HG02973 (cell line): ENCODE measurements at regions not wholly inside any gene's neighbourhood (a gene's known extent, or its start where the extent isn't known, plus 50 kb on each side); places are given as distances from the start of the nearest gene placed in this dataset.
"Not testable (repeated sequence)": the region's sequence is repeated elsewhere in the genome, so short reads cannot be mapped to it uniquely, and the experiment has no call there.

Experiments
- ATAC-seq: cut with Tn5 transposase; IDR thresholded peaks from one replicate; pipeline ENCODE4 v1.9.1; 2021; ENCODE audit warnings: moderate library complexity; ENCODE audit not compliant: unreplicated experiment

DNA sequence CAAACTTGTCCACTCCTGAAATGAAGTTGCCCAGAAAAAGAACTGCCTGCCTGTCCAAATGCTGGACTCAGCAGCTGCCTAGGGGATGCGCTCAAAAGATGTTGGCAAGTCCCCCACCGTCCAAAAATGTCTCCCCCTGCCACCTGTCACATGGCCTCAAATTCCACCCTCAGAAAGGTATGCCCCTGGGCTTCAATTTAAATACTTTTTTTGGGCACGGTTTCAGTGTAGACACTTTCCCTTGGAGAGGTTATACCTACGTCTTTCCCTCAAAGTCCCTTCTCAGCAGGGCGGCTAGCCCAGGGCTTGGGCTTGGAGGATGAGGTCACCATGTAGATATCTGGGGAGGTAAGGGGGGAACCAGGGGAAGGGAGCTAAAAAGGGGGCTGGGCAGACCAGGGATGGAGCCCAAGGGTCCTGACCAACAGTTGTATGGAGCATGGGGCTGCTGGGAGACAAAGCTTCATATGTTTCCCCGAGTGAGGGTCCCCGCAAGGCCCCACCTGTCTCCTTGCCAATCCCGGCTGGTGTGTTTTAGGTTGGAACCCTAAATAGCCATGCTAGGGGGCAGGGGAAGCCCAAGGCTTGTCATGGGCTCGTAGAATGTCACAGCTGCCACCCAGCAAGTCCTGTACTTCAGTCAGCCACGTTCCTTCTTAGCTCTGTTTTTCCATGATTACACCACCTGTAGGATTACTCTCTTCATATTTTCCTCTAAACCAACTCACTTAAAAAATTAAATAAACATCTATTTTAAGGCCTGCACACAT, 131.2 kb upstream of the TBX3 start:
- no peak for ATAC-seq

DNA sequence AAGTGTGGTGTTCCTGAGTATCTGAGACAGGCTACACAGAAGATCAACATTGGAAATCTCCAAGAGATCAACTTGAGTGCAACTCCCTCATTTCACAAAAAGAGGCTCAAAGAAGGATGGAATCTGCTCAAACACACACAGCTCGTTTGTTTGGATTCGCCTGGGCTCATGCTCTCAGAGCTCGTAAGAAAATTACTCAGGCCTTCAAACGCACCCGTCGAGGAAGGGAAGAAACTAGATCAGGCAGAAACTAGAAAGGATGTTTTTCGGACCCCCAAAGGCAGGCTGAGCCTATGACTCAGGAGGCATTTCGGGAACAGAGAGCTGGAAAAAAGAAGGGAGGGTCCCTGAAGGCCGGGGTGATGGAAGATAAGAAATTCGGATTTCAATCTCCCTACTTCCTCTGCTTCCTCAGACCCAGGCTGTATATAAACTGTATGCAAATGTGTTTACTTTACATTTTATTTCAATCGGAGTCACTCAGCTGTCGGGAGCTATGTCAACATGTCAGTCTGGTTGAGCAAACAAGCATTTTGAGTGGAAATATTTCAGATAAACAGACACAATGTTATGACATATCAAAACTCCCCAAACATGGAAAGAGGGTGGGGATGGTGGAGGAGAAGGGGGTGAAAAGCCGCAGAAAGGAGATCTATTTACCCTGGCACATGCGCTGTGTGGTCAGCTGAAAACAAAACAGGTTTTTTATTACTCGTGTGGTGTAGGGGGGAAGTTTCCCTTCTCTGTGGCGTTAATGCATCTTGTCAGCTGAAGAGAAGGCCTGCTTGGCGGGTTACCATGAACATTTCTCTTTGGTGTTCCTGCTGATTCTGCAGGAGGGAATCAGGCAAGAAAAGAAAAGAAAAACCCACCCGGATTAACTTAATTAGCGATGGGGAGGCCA, 129.1 kb upstream of the TBX3 start:
- no peak for ATAC-seq

DNA sequence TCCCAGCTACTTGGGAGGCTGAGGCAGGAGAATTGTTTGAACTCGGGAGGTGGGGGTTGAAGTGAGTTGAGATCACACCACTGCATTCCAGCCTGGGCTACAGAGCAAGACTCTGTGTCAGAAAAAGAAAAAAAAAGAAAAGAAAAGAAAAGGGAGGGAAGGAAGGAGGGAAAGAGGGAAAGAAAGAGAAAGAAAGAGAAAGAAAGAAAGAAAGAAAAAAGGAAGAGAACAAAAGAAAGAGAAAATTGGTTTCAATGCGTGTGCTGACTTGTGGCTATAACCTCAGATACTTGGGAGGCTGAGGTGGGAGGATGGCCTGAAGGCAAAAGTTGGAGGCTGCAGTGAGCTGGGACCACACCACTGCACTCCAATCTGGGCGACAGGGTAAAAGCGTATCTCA, 128.4 kb upstream of the TBX3 start:
- ATAC-seq = no peak

DNA sequence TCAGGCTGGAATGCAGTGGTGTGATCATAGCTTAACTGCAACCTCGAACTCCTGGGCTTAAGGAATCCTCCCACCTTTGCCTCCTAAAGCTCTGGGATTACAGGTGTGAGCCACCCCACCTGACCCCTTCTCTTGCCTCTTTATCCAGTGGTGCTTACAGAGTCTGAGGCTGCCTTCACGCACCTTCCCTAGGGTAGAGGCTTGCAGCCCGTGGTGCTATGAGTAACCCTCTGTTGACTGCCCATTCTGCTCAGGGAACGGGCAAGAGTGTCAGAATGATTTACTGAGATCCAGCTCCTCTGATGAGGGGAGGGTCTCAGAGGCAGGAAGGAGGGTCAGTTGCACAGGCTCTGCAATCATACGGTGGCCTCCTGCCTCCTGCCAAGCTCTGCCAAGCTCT, 125.1 kb upstream of the TBX3 start:
- ATAC-seq = no peak

DNA sequence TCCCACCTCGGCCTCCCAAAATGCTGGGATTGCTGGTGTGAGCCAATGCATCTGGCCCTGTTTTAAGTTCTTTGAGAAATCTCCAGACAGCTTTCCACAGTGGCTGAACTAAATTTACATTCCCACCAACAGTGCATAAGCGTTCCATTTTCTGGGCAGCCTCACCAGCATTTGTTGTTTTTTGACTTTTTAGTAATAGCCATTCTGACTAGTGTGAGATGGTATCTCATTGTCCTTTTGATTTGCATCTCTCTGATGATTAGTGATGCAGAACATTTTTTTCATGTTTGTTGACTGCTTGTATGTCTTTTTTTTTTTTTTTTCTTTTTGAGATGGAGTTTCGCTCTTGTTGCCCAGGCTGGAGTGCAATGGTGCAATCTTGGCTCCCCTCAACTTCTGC, 117.4 kb upstream of the TBX3 start:
- not testable (repeated sequence) for ATAC-seq

DNA sequence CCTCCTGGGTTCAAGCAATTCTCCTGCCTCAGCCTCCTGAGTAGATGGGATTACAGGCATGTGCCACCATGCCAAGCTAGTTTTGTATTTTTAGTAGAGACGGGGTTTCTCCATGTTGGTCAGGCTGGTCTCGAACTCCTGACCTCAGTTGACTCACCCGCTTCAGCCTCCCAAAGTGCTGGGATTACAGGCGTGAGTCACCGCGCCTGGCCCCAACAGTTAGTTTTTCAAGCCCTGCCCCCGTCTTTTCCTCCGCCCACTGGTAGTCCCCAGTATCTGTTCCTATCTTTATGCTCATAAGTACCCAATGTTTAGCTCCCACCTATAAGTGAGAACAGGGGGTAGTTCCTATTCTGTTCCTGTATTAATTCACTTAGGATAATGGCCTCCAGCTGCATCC, 116.6 kb upstream of the TBX3 start:
- ATAC-seq = not testable (repeated sequence)

DNA sequence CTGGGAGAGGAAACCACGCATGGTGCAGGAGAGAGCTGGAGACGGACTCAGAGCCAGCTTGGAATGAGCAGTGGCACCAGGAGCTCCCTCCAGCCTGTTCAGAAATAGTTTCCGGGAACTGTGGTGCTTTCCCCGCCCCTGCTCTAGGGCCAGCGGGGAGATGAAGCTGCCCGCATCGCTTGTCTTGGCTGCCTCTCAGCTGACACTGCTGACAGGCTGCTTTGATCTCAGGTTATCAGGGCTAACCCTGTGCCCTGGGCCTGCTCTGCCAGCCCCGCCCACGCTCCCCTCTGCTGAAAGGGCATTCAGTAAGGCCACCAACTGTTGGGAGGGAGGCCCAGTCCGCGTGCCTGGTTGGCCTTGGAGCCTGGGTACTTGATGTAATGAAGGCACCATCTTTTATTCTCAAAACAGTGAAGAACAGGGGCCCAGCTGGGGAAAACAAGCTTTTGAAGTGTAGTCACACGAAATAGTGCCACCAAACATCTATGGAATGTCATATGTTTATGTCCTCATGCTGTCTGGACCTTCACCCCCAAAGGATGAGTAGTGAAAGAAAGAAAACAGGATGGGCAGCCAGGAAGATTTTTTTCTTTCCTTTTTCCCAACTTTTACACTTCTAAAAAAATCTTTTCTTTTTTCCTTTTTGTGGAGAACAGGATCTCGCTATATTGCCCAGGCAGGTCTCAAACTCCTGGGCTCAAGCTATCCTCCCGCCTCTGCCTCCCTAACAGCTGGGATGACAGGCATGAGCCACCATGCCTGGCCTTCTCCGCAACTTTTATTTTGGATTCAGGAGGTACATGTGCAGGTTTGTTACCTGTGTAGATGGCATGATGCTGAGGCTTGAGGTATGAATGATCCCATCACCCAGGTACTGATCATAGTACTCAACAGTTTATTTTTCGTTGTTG, 115.9 kb upstream of the TBX3 start:
- ATAC-seq = no peak

DNA sequence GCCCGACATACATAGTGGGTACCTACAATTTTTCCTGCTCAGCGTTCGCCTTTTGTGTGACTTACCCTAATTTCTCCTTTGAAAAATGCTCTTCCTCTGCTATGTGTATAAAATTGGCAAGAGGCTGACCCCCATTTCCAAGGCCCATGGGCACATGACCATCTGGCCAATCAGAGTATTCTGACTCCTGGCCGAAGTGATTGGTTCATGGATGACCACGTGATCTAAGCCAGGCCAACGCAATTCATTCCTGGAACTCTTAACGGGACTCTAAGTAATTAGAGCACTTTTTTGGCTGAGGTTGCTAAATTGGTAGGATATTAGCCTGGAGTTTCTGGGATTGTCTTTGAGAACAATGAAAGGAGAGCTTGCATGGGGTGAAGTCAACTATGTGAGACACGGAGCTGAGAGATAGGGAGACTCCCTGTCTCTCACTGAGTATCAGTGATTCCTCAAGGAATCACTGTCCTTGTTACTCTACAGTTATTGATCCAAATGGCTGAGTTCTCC, 110.1 kb upstream of the TBX3 start:
- ATAC-seq = no peak

DNA sequence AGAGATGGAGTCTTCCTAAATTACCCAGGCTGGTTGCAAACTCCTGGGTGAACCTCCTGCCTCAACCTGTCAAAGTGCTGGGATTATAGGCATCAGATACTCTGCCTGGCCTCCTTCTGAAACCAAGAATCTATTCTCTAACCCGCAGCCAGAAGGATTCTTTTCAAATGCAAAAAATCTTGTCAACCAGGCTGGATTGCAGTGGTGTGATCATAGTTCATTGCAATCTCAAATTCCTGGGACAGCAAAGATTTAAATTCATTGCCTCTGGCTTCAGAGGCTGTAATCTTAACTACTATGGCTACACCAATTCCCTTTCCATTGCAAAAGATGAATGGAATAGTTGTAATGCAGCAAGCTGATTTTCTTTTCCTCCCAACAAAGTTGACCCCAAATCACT, 106.3 kb upstream of the TBX3 start:
- ATAC-seq = no peak

DNA sequence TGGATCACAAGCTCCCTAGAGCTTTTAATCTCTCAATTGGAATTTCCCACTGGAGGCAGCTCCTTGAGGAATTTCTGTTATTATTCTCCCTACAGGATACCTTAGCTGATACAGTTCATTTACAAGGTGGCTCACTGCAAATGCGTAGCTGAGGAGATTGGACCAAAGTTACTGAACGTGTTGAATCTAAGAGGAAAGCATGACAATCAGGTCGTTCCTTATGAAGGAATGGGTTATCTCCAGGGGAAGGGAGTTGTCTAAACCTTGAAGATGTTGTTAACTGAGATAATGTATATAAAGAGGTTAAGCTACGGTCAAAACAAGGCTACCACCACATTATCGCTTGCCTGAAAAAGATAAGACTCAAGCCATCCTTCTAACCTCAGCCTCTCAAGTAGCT, 105.8 kb upstream of the TBX3 start:
- ATAC-seq = no peak

DNA sequence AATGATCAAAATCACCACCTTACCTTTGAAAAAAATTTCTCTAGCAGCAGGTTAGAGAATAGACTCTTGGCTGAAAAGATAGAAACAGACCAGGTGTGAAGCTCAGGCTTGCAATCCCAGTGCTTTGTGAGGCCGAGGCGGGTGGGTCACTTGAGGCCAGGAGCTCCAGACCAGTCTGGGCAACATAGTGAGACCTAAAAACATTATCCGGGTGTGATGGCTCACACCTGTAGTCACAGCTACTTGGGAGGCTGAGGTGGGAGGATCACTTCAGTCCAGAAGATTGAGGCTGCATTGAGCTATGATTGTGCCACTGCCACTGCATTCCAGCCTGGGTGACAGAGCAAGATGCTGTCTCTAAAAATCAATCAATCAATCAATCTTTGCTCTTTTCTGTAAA, 105.3 kb upstream of the TBX3 start:
- no peak for ATAC-seq

DNA sequence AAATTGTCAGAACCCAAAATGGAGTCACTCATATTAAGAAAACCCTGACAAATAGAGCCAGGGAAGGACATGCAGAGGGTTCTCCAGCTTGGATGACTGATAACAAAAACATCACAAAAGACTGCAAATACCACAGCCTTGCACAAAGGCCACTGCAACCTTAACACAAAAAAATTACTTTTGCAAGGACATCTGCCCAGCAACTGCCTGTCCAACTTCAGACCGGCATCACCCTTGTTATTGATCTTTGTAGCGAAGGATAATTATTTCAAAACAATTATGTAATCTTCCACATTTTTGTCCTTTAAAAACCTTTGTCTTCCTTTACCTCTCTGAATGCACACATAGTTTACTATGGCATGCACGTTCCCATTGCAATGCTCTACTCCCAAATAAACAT, 100.6 kb upstream of the TBX3 start:
- no peak for ATAC-seq

DNA sequence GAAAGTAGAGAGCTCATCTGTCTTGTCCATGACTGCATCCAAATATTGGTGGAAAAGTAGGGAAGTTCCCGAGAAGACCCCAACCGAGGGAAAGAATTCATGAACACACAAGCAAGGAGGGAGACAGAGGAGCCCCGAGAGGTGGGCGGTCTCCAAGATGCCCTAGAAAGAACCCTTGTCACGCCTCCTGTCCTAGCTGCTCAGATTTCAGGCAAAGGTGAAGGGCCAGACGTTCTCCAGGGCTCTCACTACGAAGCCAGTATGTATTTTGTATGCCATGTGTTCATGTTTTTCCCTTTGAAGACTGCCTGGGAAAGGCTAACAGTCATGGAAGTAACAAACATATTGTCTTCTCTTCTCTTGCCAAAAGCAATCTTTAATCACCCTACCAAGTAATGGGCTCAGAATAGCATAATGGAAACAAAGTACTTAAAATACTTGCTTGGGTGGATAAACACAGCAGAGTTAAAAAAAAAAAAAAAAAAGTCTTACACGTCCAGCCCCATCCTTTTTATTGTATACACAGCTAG, 99.2 kb upstream of the TBX3 start:
- no peak for ATAC-seq

DNA sequence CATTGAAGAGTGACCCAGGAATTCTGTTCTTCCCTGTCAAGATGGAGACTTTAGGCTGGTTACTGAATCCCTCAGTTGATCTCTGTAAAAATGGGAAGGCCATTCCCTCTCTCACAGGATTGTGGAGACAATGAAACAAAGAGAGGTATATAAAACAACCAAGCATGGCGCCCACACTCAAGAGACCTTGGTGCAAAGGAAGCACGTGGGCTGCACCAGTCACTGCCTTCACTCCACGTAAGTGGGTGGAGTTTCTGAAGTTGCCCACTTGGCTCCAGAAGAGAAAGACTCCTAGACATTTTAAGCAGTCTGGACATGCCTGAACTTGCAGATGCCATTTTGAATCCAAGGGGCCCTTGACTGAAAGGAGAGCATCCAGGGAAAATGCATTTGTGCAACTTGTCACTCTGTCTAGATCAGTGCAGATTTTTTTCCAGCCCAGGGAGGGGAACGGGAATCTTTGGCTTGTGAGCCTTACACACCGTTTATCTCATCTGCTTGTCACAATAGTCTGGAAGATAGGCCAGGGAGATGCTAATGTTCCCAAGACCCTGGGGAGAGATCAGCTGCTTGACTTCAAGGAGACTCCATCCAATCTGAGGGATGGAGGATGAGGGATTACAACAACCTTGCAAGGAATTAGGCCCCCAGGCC, 96.9 kb upstream of the TBX3 start:
- no peak for ATAC-seq

DNA sequence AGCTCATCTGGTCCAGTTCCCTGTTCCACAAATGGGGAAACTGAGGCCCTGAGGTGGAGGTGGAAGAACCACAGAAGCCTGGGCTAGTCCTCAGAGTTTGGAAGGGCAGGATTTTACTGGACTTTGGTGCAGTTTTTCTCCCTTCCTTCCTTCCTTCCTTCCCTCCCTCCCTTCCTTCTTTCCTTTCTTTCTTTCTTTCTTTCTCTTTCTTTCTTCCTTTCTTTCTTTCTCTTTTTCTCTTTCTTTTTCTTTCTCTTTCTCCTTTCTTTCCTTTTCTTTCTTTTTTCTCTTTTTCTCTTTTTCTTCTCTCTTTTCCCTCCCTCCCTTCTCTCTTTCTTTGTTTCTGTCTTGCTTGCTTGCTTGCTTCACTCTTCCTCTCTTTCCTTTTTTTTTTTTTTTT, 95.7 kb upstream of the TBX3 start:
- ATAC-seq = no peak

DNA sequence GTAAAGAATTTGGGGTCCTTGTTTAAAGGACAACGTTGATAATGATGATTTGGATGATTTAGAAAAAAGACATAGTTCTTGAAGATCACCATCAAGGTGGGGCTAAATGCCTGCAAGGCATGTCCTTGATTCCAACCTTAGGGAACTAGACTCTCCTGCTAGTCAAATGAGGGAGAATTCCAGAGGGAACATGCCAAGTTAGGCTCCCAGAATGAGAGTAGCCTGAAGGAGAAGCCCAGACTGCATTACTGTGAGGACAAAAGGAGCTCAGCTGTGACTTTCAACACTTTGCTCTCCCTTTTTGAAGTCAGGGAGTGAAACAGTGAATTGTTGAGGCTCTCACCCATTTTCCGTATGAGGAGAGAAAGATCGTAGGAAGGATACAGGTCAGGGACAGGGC, 95.2 kb upstream of the TBX3 start:
- ATAC-seq = no peak

DNA sequence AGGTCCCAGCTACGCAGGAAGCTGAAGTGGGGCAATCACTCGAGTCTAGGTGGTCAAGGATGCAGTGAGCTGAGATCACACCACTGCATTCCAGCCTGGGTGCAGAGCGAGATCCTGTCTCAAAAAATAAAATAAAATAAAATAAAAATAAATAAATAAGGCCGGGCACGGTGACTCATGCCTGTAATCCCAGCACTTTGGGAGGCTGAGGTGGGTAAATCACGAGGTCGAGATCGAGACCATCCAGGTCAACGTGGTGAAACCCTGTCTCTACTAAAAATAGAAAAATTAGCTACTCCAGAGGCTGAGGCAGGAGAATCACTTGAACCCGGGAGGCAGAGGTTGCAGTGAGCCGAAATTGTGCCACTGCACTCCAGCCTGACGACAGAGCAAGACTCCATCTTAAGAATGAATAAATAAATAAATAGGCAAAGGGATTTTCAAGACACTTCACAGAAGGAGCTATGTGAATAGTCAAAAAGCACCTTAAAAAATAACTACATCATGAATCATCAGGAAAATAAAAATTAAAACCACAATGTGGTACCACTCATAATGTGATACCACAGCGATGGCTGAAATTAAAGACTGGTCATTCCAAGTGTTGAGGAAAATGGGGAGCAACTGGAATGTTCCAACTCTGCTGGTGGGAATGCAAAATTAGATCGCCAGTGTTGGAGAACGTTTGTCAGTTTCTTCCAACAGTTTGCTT, 92.9 kb upstream of the TBX3 start:
- no peak for ATAC-seq

DNA sequence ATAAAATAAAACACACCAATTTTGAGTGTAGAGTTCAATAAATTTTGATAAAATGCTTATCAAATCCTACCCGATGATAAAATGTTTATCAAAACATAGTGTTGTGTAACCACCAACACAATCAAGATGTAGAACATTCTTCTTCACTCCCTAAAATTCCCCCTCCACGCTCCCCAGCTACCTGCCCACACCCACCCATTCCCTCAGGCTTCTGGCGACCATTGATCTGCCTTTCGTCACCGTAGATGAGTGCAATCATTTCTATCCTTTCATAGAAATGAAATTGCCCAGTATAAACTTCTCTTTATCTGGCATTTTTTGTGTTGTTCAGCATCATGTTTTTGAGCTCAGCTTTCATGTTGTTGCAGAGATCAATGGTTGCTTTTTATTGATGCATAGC, 90.7 kb upstream of the TBX3 start:
- no peak for ATAC-seq

DNA sequence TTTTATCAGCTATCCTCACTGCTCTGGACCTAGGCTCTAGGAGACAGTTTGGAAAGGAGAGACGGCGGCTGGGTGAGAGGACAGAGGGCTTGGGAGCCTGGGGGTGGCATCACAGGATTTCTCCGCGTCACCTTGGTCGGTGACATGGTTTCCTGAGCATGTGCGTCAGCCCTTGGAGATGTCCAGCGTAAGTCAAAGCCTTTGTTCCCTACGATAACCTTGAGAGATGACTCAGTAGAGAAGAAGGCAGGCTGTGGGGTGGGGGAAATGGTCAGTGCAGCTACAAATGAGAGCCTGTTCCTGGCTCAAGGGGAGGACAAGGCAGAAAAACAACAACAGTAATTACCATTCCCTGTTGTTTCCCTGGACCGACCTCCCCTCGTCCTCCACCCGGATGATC, 90.2 kb upstream of the TBX3 start:
- no peak for ATAC-seq

DNA sequence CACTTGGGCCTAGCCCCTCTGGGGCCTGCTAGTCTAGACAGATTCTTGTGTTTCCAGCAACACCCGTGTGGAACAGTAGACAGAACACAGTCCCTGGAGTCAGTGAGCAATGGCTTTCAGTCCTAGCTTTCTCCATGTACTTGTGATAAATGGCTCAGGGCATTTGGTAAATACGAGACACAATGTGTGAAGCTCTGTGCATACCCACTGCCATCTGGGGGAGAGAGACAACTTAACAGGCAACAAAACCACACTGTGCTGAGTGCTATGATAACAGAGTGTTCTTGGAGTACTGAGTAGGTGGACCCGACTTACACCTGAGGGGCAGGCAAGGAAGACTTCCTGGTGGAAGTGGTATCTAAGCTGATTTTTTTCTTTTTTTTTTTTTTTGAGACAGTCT, 86.3 kb upstream of the TBX3 start:
- no peak for ATAC-seq
